ENCODE measurements at regions not wholly inside any gene's neighbourhood (a gene's known extent, or its start where the extent isn't known, plus 50 kb on each side); places are given as distances from the start of the nearest gene placed in this dataset.

GRCh38 chr13:44198826-44199225, 174.8 kb upstream of the SERP2 start:
- Mint-ChIP-seq H3K27ac (no peak overlapping the region), H3K27me3 (ENCODE audit: insufficient read depth, low read depth, poor library complexity) (no peaks in the 10 kb centered on the region), H3K9me3 (no peaks in the 10 kb centered on the region), H3K4me1 (no peaks in the 10 kb centered on the region), H3K36me3 (ENCODE audit: low read depth) (no peaks in the 10 kb centered on the region), H3K4me3 (no peak overlapping the region)
- DNase-seq (ENCODE audit: low spot score) (no peak), ATAC-seq (no peak)
- H3K27ac ChIP-seq (ENCODE audit: low read depth) = no peak overlapping the region
- no peaks in the 10 kb centered on the region for H3K79me2 ChIP-seq (replicated peaks; ENCODE audit: insufficient read depth)
- no peak overlapping the region for H3K4me2 ChIP-seq
- no peaks in the 10 kb centered on the region for H3K36me3 ChIP-seq (ENCODE audit: insufficient read depth)
- no peaks in the 10 kb centered on the region for H3K9me2 ChIP-seq (ENCODE audit: insufficient read depth)
- no peaks in the 10 kb centered on the region for H3K27me3 ChIP-seq (ENCODE audit: insufficient read depth)
- H3K4me3 ChIP-seq = no peak overlapping the region
- no peaks in the 10 kb centered on the region for H4K20me1 ChIP-seq (replicated peaks; ENCODE audit: insufficient read depth)
- H2AFZ ChIP-seq = no peak overlapping the region
- no peaks in the 10 kb centered on the region for H3F3A ChIP-seq (replicated peaks; ENCODE audit: low read depth)
- no peaks in the 10 kb centered on the region for H3K4me1 ChIP-seq (ENCODE audit: insufficient read depth)
- TF ChIP-seq JUNB (IDR thresholded peaks at IDR 0.05; ENCODE audit: unreplicated experiment) (no peak), ZNF331 (CRISPR knock-in tag; IDR thresholded peaks at IDR 0.05; ENCODE audit: low read depth) (no peak), ZNF114 (CRISPR knock-in tag; IDR thresholded peaks at IDR 0.05) (no peak), ZNF462 (CRISPR knock-in tag; IDR thresholded peaks at IDR 0.05) (no peak), NANOG (IDR thresholded peaks at IDR 0.05; ENCODE audit: borderline replicate concordance) (no peak), ETS1 (IDR thresholded peaks at IDR 0.05) (no peak), STAT1 (IDR thresholded peaks at IDR 0.05; ENCODE audit: unreplicated experiment) (no peak), EZH2phosphoT487 (IDR thresholded peaks at IDR 0.05; ENCODE audit: unreplicated experiment) (no peak)
